ENCODE measurements at regions not wholly inside any gene's neighbourhood (a gene's known extent, or its start where the extent isn't known, plus 50 kb on each side); places are given as distances from the start of the nearest gene placed in this dataset.

DNA sequence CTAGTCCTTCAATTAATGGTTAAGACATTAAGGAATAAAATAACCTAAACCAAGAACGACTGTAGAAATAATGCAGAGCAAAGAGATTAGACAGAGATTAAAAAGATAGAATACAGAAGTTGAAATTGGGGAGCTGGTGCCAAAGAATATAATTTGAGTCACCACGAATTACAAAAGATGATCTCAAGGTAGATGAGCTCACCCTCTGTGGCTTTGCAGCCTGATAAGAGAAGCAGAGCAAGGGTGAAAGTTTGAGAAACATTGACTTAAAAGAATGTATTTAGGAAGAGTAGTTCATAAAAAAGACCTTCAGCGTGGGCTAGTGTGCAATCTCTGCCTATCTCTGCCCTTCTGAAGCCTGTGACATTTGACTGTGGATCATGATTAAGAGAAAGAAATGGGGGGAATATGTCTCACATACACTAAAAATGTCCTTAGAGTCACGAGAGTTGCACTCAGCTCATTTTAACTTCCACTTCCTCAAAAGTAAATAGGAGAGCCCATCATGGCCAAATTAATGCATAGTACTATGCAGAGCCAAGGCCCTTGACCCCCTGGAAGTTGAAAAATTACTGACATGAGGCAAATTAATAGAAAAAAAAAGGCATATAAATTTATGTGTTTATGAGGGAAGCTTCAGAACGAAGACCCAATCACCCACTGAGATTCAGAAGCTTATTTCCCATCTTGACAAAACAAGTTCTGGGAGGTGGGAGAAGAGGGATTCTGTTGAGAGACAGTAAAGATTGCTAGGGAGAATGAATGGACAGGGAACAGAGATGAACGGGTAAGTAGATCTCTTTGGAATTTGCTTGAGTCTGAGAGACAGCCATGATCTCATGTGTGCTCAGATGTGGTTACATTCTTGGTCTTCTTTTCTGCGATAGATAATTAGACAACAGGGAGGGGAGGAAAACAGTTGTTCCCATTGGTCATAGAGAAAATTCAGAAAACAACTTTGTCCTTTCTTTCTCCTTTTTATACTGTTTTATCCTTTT, 395.4 kb upstream of the LRRC7 start:
- no peak for DNase-seq

DNA sequence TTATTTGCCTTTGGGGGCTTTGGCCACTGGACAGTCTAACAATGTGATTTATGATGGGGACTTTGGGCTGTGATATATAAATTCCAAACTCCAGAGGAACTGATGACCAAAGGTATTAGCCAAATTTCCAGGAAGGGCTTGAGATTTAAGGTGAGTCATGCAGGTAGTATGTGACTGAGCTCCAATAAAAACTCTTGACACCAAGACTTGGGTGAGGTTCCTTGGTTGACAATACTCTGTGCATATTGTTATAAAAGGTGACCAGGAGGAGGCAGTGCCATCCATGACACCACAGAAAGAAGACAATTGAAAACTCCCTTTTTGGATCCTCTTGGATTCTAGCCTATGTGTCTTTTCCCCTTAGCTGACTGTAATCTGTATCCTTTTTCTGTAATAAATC, 392.7 kb upstream of the LRRC7 start:
- DNase-seq = no peak

DNA sequence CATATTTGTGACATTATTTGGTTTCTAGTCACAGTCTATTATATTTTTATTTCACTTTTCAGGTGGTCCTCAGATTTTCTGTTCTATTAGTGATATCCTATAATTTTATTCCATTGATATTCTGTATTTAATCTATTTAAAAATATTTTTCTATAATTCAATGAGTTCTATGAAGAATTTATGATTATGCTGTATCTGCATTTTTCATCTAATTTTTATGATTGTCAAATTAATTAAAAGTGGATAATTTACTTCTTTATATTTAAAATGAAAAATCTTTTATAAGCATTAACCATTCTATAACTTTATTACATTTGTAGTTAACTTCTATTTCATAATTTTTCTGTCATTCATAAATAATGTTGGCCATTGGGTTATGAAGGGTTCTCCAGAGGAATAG, 387.4 kb upstream of the LRRC7 start:
- no peak for DNase-seq

DNA sequence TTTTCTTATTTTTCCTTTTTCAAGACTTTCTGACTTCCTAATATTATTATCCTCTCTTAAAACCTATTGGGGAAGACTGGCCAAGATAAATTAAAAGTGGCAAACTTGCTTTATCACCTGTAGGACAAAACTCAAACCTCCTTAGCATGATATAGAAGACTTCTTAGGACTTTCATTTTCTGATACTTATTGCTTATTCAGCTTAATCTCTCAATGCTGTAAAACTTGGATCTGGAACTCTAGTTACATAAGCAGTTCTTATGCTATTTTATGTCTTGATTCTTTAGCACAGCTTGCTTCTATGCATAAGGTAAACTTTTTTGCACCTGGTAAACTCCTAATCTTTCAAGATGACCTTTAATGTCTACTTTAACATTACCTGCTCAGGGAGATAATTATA, 382.3 kb upstream of the LRRC7 start:
- no peak for DNase-seq

DNA sequence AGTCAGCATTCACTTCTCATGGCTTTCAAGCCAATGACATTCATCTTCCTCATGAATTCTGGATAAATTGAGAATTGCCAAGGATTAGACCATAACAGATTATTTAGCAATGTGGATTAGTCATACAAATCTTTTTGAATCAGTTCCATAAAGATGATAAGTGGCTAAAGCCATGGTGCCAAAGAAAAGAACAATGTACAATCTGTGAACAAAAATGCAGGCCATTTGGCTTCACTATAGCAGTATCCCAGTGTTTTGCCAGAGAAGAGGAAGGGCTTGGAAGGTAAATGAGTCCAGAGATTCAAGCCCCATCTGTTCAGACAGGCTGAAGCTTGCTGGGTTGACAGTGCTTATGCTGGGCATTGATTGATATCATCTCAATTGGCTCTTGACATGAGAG, 376.4 kb upstream of the LRRC7 start:
- peak; percentile 73 for DNase-seq

DNA sequence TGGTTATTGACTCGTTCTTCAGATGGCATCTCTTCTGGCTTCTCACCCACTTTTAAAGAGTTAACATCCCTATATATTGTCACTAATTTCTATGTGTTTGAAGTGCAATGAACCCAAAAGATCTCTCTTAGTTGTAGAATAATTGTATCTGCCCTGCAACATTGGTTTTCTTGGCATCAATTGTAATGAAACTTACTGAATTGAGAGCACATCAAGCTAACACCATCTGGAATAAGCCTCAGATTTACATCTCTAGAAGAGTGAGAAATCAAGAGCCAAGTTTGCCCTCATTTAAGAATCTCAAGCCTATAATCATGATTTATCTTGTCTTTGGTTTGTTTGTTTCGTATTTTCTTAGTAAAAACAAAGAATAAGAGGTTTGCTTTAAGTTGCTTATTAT, 372.6 kb upstream of the LRRC7 start:
- no peak for DNase-seq

DNA sequence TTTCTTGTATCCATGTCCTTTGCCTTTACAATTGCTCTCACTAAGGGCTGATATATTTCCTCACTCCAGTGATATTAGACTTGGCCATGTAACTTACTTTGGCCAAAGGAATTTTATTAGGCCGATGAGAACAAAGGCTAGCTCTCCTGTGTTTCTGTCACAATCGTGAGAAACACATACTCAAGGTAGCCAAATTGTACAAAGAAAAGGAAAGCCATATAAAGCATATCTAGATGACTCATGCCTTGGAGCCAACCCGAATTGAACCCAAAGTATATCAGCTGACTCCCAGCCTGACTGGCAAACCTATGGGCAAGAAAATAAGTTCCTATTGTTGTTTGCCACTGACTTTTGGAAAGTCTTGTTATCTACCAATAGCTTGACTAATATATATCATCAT, 371.7 kb upstream of the LRRC7 start:
- DNase-seq = no peak

DNA sequence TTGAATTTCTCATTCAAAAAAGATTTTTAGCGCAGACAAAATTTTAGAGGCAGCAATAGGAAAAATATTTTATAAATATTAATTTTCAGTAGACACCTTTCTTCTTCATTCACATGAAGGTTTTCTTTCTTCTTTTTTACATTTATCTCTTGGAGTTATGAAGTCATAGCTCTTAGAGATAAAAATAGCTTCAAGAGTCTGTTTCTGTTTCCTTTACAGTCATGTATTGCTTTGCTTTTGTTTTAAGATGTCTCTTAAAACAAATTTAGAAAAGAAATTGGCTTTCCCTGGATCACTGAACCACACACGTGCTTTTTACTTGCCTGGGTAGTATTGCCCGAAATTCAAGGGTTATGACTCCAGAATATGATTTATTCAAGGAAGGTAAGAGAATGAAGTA, 369.9 kb upstream of the LRRC7 start:
- no peak for DNase-seq

DNA sequence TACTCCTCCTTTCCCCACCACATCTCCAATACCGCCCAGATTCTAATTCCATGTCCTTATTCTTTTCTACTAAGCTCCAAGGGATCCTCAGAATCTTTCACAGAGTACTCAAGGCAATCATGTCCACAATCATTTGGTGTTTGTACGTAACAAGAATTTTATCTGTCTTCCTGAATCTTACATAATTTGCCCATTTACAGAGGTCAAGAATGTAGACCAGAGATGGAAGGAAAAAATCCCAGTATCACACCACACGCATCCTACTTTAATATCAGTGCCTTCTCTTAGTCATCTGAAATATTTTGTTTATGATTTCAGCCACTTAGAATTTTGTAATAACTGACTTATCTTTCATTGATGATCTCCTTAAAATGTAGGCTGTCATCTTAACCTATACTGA, 366.0 kb upstream of the LRRC7 start:
- DNase-seq = no peak

DNA sequence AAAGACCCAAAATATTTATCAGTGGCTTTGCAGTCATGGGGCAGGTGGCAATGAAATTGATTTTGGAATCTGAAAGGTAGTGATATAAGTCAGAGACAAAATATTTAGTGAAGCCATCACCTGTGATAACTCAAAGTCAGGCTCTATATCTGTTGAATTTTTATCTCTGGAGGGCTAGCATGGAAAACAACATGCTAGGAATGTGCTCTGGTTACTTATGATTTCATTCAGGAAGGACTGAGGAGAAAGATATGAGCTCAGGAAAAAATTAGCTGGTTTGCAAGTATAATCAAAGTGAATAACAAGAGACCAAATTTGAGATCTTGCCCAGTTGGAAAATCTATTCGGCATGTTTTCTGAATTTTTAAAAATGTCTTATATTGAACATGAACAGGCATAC, 364.6 kb upstream of the LRRC7 start:
- DNase-seq = no peak

DNA sequence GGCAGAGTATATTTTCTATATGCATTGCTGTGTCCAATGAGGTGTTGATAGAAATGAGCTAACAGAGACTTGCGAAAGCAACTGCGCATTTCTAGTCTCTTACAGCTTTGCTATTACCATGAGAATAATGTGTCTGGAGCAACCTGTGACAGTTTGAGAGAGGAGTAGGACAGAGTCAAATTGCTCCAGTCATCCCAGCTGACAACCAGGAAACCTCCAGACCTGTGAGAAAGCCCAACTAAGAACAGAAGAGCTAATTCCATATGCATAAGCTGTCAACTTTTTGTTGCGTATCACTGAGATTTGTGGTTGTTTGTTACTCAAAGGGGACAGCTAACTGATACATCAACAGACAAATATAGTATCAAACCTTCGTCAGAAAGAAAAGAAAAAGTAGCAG, 354.1 kb upstream of the LRRC7 start:
- no peak for DNase-seq

DNA sequence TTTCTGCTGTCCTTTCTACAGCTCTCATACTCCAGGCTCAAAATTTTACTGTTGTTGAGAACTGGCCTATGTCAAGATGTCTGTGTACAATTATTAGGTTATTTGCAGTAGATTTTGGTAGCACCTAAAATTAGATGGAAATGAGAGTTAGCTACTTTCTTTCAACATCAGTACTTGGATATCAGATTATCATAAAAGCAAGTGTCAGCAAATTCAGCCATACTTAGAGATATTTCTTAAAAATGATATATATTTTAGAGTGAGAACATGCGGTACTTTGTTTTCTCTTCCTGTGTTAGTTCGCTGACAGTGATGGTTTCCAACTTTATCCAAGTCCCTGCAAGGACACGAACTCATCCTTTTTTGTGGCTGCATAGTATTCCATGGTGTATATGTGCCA, 351.8 kb upstream of the LRRC7 start:
- DNase-seq = no peak

DNA sequence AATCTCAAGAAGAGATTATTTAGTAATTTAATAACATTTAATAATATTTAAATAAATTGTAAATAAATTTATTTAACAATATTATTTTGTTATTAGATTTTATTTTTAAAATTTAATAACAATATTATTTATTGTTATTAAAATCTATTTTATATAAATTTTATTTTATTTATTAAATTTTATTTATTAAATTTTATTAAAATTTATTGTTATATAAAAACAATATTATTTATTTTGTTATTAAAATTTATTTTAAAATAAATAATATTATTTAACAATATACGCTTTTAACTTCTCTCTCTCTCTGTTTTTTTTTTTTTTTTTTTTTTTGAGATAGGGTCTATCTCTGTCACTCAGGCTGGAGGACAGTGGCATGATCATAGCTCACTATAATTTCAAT, 347.1 kb upstream of the LRRC7 start:
- no peak for DNase-seq

DNA sequence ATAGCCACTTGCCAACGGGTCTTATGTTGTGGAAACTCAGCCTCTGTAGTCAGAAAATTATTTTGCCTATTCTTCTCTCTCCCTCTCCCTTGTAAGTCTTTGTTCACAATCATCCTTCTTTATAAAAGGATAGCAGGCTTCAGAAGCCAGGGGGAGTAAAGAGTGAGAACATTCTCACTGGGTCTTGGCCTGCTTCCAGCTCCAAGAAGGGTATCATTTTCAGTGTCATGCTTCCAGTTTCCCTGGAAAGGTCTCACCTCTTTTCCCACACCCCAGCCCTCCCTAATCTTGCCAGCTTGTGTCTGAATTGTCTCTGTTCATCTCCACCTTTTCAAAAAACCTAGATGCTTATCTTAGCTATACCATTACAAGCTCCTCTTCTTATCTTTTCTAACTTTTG, 346.2 kb upstream of the LRRC7 start:
- no peak for DNase-seq

DNA sequence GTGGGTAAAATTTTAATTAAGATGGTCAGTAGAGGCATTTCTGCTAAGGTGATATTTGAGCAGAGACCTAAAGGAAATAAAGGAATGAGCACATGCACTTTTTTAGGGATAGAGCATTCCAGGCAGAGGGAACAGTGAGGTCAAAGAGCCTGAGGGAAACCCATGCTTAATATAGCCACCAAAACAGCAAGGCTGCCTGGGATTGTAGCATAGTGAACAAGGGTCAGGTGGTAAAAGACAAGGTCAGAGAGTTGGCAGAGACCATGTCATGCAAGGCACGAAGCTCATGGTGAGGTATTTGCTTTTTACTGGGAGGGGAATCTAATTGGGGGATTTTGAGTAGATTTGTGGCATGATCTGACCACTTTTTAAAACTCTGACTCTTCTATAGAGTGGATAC, 344.6 kb upstream of the LRRC7 start:
- DNase-seq = no peak

DNA sequence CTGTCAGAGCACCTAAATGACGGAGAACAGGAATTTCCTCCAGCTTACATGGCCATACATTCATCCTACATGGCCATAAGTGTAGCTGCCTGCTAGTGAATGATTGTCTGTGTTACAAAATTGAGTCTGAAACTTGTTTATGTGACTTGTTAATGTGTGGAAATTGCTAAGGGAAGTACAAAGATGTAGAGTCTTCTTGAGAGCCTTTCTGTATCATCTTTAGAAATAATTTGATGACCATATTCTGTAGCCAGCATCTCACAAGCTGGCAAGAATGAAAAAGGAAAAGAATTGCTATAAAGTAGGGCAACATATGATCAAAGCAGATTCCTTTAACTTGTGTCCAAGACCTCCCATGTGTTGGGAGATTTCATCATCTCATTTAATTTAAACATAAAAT, 339.2 kb upstream of the LRRC7 start:
- no peak for DNase-seq

DNA sequence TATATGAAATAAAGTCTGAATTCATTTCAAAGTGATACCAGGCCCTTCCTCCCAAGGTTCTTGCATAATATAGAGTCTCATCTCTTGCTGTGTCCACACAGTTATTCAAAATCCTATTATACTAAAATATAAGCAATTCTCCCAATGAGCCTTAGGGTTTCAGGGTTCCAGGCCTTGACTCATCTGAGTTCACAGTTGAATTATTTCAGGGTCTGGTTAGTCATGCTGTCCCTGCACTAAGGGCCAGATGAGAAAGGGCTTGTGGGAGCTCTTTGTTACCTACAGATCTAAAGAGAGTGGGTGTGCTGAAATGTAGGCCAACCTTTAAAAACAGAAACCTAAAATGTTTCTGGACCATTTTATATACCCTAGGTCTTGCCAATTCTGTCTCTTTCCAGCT, 337.5 kb upstream of the LRRC7 start:
- no peak for DNase-seq

DNA sequence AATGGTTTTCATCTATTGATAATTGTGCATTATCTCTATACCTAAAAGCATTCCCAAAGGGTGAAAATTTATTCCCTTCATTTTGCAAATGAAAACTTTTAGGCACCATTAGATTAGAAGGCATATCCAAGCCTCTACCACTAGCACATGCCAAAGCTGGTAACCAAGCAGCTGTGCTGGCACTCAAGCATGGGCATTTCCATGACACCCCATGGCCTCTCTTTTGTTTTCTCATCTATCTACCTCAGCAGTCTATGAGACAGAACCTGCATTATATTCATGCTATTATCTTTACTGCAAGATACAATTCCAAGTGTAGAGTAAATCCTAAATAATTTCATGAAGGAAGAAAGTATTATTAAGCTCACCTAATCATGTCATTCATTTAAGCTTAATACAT, 334.3 kb upstream of the LRRC7 start:
- DNase-seq = no peak

DNA sequence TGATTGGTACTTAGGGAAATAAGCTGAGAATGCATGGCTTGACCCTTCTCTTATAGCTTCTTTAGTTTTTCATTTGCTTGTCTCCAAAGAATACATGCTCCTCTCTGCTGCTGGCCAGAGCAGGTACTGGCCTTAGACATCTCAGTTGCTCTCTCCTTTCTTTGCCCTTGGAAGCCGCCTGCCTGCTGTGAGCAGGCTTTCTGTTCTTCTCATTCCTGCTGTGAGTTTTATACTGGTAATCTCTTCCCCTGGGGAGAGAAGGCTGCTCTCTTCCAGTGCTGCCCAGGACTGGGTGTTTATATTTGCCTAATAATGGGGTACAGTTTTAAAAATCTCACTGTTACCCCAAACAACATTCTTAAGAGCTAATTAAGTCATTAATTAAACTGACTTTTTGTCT, 323.5 kb upstream of the LRRC7 start:
- no peak for DNase-seq

DNA sequence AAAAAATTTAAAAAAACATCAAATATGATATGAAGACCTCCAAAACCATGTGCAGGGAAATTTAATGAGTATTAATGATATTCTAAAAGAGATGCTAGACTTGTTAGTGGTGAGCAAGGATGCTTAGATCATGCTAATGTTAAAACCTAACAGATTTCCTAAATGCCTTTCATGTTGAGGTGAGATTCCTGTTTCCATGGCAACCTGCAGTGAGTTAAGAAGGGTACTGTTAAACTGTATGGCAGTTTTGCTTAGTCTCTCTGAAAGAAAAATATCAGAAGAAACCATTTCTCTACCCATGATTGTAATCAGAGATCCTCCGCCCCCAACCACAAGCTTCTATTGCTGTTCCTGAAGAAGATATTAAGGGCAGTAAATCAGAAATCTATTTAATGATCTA, 321.6 kb upstream of the LRRC7 start:
- peak; percentile 60 for DNase-seq

DNA sequence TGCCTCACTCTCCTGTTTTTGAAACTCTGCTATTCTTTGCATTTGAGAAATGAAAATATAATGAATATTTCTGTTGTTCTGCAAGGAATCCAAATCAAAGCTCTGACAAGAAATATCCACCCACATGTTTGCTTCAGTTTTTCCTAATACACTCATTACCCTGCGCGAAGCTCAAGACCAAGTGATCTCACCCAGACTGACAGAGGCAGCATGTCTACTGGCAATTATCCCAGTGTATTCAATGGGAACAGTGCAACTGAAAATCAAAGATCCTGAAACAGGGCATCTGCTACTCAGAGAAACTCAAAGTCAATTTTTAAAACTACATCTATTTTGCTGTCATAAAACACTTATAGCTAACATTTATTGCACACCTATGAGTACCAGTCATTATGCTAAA, 321.0 kb upstream of the LRRC7 start:
- DNase-seq = peak; percentile 73

DNA sequence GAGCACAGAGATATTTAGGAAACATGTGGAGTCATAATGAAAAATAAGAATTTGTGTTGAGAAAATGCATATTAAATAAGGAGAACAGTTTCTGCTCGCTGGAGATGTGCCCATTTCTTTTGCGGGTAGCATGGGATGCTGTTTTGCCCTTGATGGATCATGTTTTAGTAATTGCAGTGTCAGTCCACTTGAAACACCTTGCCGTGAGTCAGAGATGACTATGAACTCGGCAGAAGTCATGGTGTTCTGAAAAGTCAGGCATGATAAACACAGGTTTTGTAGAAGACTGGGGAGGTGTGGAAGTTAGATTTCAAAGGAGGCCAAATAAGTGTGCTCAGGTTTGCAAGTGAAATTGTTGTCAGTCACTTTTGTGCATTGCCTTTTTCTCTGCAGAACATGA, 315.0 kb upstream of the LRRC7 start:
- no peak for DNase-seq

DNA sequence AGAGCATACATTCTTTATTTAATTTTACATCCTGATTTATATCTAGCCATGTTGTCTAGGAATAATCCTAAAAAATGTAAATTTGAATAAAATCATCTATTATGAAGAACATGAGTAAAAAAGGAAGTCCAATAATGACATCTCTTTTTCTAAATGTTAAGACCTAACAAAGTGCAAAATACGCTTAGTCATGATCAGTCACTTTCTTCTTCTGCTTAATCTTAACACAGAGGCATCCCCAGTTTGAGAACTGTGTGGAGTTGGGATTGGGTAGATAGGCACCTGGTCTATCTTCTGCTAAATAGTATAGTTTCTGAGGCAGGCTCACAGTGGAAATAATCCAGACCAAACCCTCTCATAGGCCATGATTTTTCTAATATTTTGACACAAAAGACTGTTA, 311.7 kb upstream of the LRRC7 start:
- DNase-seq = no peak

DNA sequence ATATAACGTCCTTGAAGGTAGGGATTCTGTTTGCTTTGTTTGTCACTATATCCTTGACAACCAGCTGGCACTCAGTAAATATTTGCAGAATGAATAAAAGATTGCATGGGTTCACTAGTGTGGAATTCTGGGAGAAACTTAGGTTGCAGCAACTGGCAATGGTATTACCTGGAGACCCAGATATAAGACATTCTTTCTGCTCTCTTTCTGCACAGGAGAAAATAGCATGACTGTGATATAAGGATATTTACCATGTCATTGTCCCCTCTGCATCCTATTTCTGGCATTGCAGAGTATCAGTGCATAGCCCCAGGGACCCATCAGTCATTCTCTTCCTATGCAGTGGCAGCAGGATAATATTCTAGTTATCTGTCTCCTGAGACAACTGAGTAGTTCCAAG, 308.9 kb upstream of the LRRC7 start:
- DNase-seq = no peak

DNA sequence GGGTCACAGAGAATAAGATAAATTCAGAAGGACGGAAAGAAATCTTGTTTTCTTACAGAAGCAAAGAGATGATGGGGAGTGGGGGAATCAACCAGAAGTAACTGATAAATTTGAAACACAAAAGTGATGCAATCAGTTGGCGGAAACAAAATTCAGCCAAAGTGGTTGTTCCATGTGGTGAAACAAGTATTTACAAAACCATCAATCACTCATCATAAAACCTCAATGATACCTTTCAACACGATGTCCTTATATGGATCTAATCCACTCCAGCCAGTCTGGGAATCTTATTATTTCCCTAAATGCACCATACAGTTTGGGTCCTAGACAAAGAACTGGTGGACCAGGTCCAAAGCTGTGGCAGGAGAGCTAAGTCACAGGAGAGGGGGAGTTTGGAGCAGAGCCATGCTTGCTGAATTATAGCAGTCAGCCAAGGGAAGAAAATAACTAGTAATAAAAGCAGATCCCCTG, 303.8 kb upstream of the LRRC7 start:
- DNase-seq = peak; percentile 62

All from NCI-H1694 treated with DMSO at 0.1 percent for 48 hours (cell line).